H1 (cell line): ENCODE measurements at regions not wholly inside any gene's neighbourhood (a gene's known extent, or its start where the extent isn't known, plus 50 kb on each side); places are given as distances from the start of the nearest gene placed in this dataset.

Source experiments
- CTCF ChIA-PET: fragments of 300-600 bp; sonication (Branson Sonifier 250); formaldehyde crosslinking; loops from one replicate; lab custom pipeline; 2021; ENCODE audit not compliant: partially characterized antibody; lab: Charles Lee
- POLR2A ChIA-PET: fragments of 300-600 bp; sonication (Branson Sonifier 250); formaldehyde crosslinking; loops from one replicate; lab custom pipeline; 2021; ENCODE audit warnings: inconsistent platforms; ENCODE audit not compliant: partially characterized antibody; lab: Charles Lee
- DNase-seq, 2 experiments: peaks; one replicate each; pipeline versions ENCODE4 v3.0.0 to v3.0.0-alpha.2; 2010 to 2022; ENCODE audit warnings: low spot score in 2 of 2, low read depth in 1 of 2, mixed read lengths in 1 of 2
- FAIRE-seq: peaks from 2 replicates; lab custom pipeline; 2011; peaks lifted over from hg19 to GRCh38; lab: Jason Lieb, UNC
- H2AFZ ChIP-seq: 2 replicates; pipeline ENCODE4 v1.8.1; 2012; ENCODE audit warnings: low read length, inconsistent platforms
- H2AK5ac ChIP-seq: 2 replicates; pipeline ENCODE4 v1.6.1; 2013; ENCODE audit warnings: low read depth, low read length
- H2BK120ac ChIP-seq: replicated peaks from 2 replicates; pipeline ENCODE3; 2013; ENCODE audit warnings: low read depth, low read length, inconsistent platforms
- H2BK12ac ChIP-seq: 2 replicates; pipeline ENCODE4 v1.6.1; 2013; ENCODE audit warnings: low read depth, low read length
- H2BK15ac ChIP-seq: 2 replicates; pipeline ENCODE4 v1.6.1; 2013; ENCODE audit warnings: low read length
- H2BK20ac ChIP-seq: 2 replicates; pipeline ENCODE4 v1.6.1; 2013; ENCODE audit warnings: low read length
- H2BK5ac ChIP-seq: 2 replicates; pipeline ENCODE4 v1.6.1; 2013; ENCODE audit warnings: low read depth, low read length
- H3K14ac ChIP-seq: 2 replicates; pipeline ENCODE4 v1.6.1; 2013; ENCODE audit warnings: inconsistent platforms; ENCODE audit not compliant: insufficient read length
- H3K18ac ChIP-seq: 2 replicates; pipeline ENCODE4 v1.6.1; 2013; ENCODE audit warnings: low read length; ENCODE audit errors: extremely low read depth
- H3K23ac ChIP-seq: 2 replicates; pipeline ENCODE4 v1.6.1; 2013; ENCODE audit warnings: inconsistent platforms; ENCODE audit not compliant: insufficient read length
- H3K23me2 ChIP-seq: 2 replicates; pipeline ENCODE4 v1.6.1; 2013; ENCODE audit warnings: low read depth, low read length
- H3K27ac ChIP-seq: 2 replicates; pipeline ENCODE4 v1.6.1; 2011; ENCODE audit warnings: low read depth, low read length, inconsistent platforms
- H3K27me3 ChIP-seq, 4 experiments: replicated peaks in 1 of 4; 1 replicate in 1 of 4; 2 replicates in 3 of 4; pipeline versions ENCODE4 v1.6.1 to v1.8.1; 2011 to 2013; ENCODE audit warnings: low read length in 3 of 4, mild to moderate bottlenecking in 3 of 4, inconsistent platforms in 2 of 4, mixed read lengths in 2 of 4, moderate library complexity in 1 of 4; ENCODE audit not compliant: control insufficient read depth in 3 of 4, insufficient read depth in 3 of 4; ENCODE audit errors: extremely low read depth in 1 of 4
- H3K36me3 ChIP-seq, 4 experiments: 2 replicates each; pipeline versions ENCODE4 v1.6.1 to v1.8.1; 2011 to 2013; ENCODE audit warnings: mild to moderate bottlenecking in 4 of 4, low read length in 3 of 4, moderate library complexity in 2 of 4, control low read depth in 1 of 4, inconsistent platforms in 1 of 4; ENCODE audit not compliant: insufficient read depth in 4 of 4, control insufficient read depth in 2 of 4
- H3K4ac ChIP-seq: replicated peaks from 2 replicates; pipeline ENCODE3; 2013; ENCODE audit warnings: low read length, low read depth, mixed read lengths, inconsistent platforms; ENCODE audit not compliant: insufficient read length
- H3K4me1 ChIP-seq, 4 experiments: replicated peaks in 1 of 4; 1 replicate in 1 of 4; 2 replicates in 3 of 4; pipeline versions ENCODE4 v1.6.1 to v1.8.1; 2011 to 2013; ENCODE audit warnings: low read length in 3 of 4, inconsistent platforms in 2 of 4, mixed read lengths in 1 of 4; ENCODE audit not compliant: insufficient read depth in 4 of 4, control insufficient read depth in 3 of 4
- H3K4me2 ChIP-seq, 2 experiments: 2 replicates each; pipeline versions ENCODE4 v1.6.1 to v1.8.1; 2011 to 2013; ENCODE audit warnings: low read depth in 2 of 2, low read length in 2 of 2, control low read depth in 1 of 2, inconsistent platforms in 1 of 2, mild to moderate bottlenecking in 1 of 2; ENCODE audit not compliant: insufficient read depth in 1 of 2
- H3K4me3 ChIP-seq, 4 experiments: fragments of 200-600, 300-600 bp in 1 of 4; sonication (generic), shearing (Covaris generic), sonication (Bioruptor Twin) in 1 of 4; 2 replicates each; pipeline versions ENCODE4 v1.5.1 to v1.8.1; 2011 to 2016; ENCODE audit warnings: low read length in 4 of 4, low read depth in 3 of 4, control low read depth in 2 of 4, inconsistent platforms in 2 of 4, mild to moderate bottlenecking in 2 of 4, mixed read lengths in 1 of 4, moderate library complexity in 1 of 4; ENCODE audit not compliant: insufficient read depth in 2 of 4; ENCODE audit errors: extremely low read depth in 1 of 4
- H3K56ac ChIP-seq: replicated peaks from 2 replicates; pipeline ENCODE3; 2013; ENCODE audit warnings: low read depth, mild to moderate bottlenecking, mixed read lengths, low read length, inconsistent platforms; ENCODE audit not compliant: insufficient read length
- H3K79me1 ChIP-seq: 2 replicates; pipeline ENCODE4 v1.6.1; 2013; ENCODE audit warnings: low read depth, low read length, control low read depth
- H3K79me2 ChIP-seq, 2 experiments: 2 replicates each; pipeline versions ENCODE4 v1.6.1 to v1.8.1; 2012 to 2013; ENCODE audit warnings: low read length in 2 of 2, mild to moderate bottlenecking in 2 of 2, inconsistent platforms in 1 of 2; ENCODE audit not compliant: insufficient read depth in 2 of 2, control insufficient read depth in 1 of 2
- H3K9ac ChIP-seq, 4 experiments: replicated peaks in 1 of 4; 1 replicate in 1 of 4; 2 replicates in 3 of 4; pipeline versions ENCODE4 v1.6.1 to v1.8.1; 2011 to 2013; ENCODE audit warnings: low read depth in 3 of 4, low read length in 3 of 4, control low read depth in 2 of 4, mild to moderate bottlenecking in 2 of 4, moderate library complexity in 2 of 4, inconsistent platforms in 1 of 4; ENCODE audit errors: extremely low read depth in 1 of 4
- H3K9me3 ChIP-seq, 2 experiments: 2 replicates each; pipeline versions ENCODE4 v1.6.1 to v1.8.1; 2012 to 2013; ENCODE audit warnings: mild to moderate bottlenecking in 2 of 2, moderate library complexity in 2 of 2, control low read depth in 1 of 2, inconsistent platforms in 1 of 2, low read depth in 1 of 2, low read length in 1 of 2, mixed read lengths in 1 of 2; ENCODE audit not compliant: insufficient read depth in 2 of 2
- H4K20me1 ChIP-seq, 2 experiments: replicated peaks in 1 of 2; 2 replicates each; pipeline versions ENCODE3 to v1.8.1; 2011 to 2013; ENCODE audit warnings: inconsistent platforms in 2 of 2, low read length in 2 of 2, mild to moderate bottlenecking in 1 of 2; ENCODE audit not compliant: insufficient read depth in 2 of 2, control insufficient read depth in 1 of 2
- H4K5ac ChIP-seq: 2 replicates; pipeline ENCODE4 v1.6.1; 2013; ENCODE audit warnings: low read length, low read depth, mixed read lengths, inconsistent platforms; ENCODE audit not compliant: insufficient read length
- H4K8ac ChIP-seq: 2 replicates; pipeline ENCODE4 v1.8.0; 2013; ENCODE audit warnings: mild to moderate bottlenecking, moderate library complexity, low read length, inconsistent platforms; ENCODE audit not compliant: insufficient read depth; ENCODE audit errors: extremely low read depth
- H4K91ac ChIP-seq: replicated peaks from 2 replicates; pipeline ENCODE3; 2013; ENCODE audit warnings: low read length, mixed read lengths, inconsistent platforms; ENCODE audit not compliant: insufficient read length
- BCL11A ChIP-seq, 2 experiments: IDR thresholded peaks; one replicate each; pipeline ENCODE4 v1.6.1; 2011; ENCODE audit warnings: low read depth in 2 of 2, low read length in 2 of 2, mild to moderate bottlenecking in 2 of 2
- CHD1 ChIP-seq: IDR thresholded peaks from 2 replicates; pipeline ENCODE4 v1.6.1; 2012; ENCODE audit warnings: low read depth, low read length, improper control_type of control experiment
- EZH2 ChIP-seq: fragments of 200-600 bp; sonication (generic); IDR thresholded peaks from 2 replicates; pipeline ENCODE4 v1.7.1; 2012; ENCODE audit warnings: low read depth, mild to moderate bottlenecking, moderate library complexity, low read length, inconsistent platforms; ENCODE audit not compliant: severe bottlenecking
- HDAC6 ChIP-seq: IDR thresholded peaks from one replicate; pipeline ENCODE4 v1.7.1; 2012; ENCODE audit warnings: low read depth, mild to moderate bottlenecking, inconsistent platforms, low read length, moderate library complexity
- JUN ChIP-seq: IDR thresholded peaks from 2 replicates; pipeline ENCODE4 v1.6.1; 2011; ENCODE audit warnings: low read depth, mild to moderate bottlenecking, improper control_type of control experiment, low read length
- KDM4A ChIP-seq: IDR thresholded peaks from one replicate; pipeline ENCODE4 v1.7.1; 2012; ENCODE audit warnings: low read depth, mild to moderate bottlenecking, moderate library complexity, low read length, inconsistent platforms; ENCODE audit not compliant: severe bottlenecking
- KDM5A ChIP-seq: fragments of 200-600 bp; IDR thresholded peaks from 2 replicates; pipeline ENCODE4 v1.7.1; 2012; ENCODE audit warnings: mild to moderate bottlenecking, low read length, inconsistent platforms, mixed read lengths
- PHF8 ChIP-seq: fragments of 200-600 bp; sonication (generic); conservative IDR thresholded peaks from 2 replicates; pipeline ENCODE4 v1.7.1; 2012; ENCODE audit warnings: low read depth, mild to moderate bottlenecking, inconsistent platforms, low read length, moderate library complexity
- RFX5 ChIP-seq: IDR thresholded peaks from 2 replicates; pipeline ENCODE4 v1.6.1; 2011; ENCODE audit warnings: low read depth, low read length, improper control_type of control experiment, borderline replicate concordance
- RXRA ChIP-seq: IDR thresholded peaks from 2 replicates; pipeline ENCODE4 v1.6.1; 2011; ENCODE audit warnings: low read depth, mild to moderate bottlenecking, low read length, moderate library complexity; ENCODE audit not compliant: insufficient read depth
- SIX5 ChIP-seq: IDR thresholded peaks from 2 replicates; pipeline ENCODE4 v1.6.1; 2011; ENCODE audit warnings: mild to moderate bottlenecking, low read depth, low read length
- SP2 ChIP-seq: IDR thresholded peaks from 2 replicates; pipeline ENCODE4 v1.6.1; 2012; ENCODE audit warnings: mild to moderate bottlenecking, low read length, inconsistent platforms
- SRF ChIP-seq: IDR thresholded peaks from 2 replicates; pipeline ENCODE4 v1.6.1; 2011; ENCODE audit warnings: mild to moderate bottlenecking, low read depth, low read length, moderate library complexity
- SUZ12 ChIP-seq: fragments of 200-600 bp; sonication (generic); IDR thresholded peaks from 2 replicates; pipeline ENCODE4 v1.6.1; 2012; ENCODE audit warnings: mild to moderate bottlenecking, inconsistent platforms, low read length, moderate library complexity, mixed read lengths
- TEAD4 ChIP-seq: IDR thresholded peaks from 2 replicates; pipeline ENCODE4 v1.6.1; 2012; ENCODE audit warnings: low read depth, low read length, inconsistent platforms, mixed read lengths
- YY1 ChIP-seq: IDR thresholded peaks from 2 replicates; pipeline ENCODE4 v1.6.1; 2011; ENCODE audit warnings: low read depth, mild to moderate bottlenecking, low read length
- WGBS, 2 experiments: shearing (Covaris generic) in 1 of 2; methylation state at CpG; one replicate each; pipeline versions ENCODE4 v1.1.6 to v1.1.7; 2013 to 2015; ENCODE audit warnings: low lambda C conversion rate in 2 of 2, mixed read lengths in 2 of 2, inconsistent platforms in 1 of 2, low coverage in 1 of 2, missing lambda C conversion rate in 1 of 2; ENCODE audit not compliant: insufficient replicate concordance in 2 of 2, insufficient coverage in 1 of 2, insufficient read length in 1 of 2; ENCODE audit errors: extremely low coverage in 1 of 2, missing lambda C conversion rate in 1 of 2; 5-methylcytosine and 5-hydroxymethylcytosine counted together

DNA sequence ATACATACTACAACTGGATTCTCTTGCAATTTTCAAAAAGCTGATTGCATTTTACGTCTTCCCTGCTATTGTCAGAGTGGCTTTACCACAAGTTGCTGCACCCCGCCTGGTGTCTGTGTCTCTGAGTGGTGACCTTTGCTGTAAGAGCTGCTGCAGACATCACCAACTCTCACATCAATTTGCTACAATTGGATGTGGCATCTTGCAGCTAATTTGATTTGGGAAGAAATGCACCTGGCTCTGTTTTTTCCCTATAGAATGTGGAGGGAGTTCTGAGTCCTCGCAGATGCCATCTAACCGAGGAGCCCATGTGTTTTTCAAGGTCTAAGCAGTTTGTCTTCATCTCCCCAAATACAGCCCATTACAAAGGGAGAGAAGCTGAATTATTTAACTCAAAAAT is 73.8 kb upstream of the PHOX2B start:
- Histone ChIP-seq H3K4me1 (no peaks in the 10 kb centered on the region), H3K23me2 (no peaks in the 10 kb centered on the region), H2BK15ac (no peak overlapping the region), H3K27ac (no peak overlapping the region), H4K20me1 (no peaks in the 10 kb centered on the region), H3K4ac (no peak overlapping the region), H3K9ac (peak overlapping the region in 1 of 4 experiments; percentile 5; a peak in 1 of 7 replicates), H3K14ac (no peak overlapping the region), H3K4me2 (no peak overlapping the region), H2BK20ac (no peak overlapping the region), H3K4me3 (no peak overlapping the region), H3K23ac (no peak overlapping the region), H2BK120ac (no peak overlapping the region), H3K9me3 (peaks cover 0 to 3% of the 10 kb centered on the region in 2 experiments; a peak in 1 of 4 replicates), H2AFZ (no peak overlapping the region), H2BK12ac (no peak overlapping the region), H3K18ac (no peak overlapping the region), H3K36me3 (no peaks in the 10 kb centered on the region), H2BK5ac (no peak overlapping the region), H4K8ac (no peak overlapping the region), H3K27me3 (peaks cover 0 to 1% (median 0%) of the 10 kb centered on the region in 4 experiments; a peak in 2 of 7 replicates), H2AK5ac (no peak overlapping the region), H3K79me1 (no peaks in the 10 kb centered on the region), H3K56ac (no peak overlapping the region), H4K5ac (no peak overlapping the region), H4K91ac (no peak overlapping the region), H3K79me2 (no peaks in the 10 kb centered on the region)
- FAIRE-seq (no peak), DNase-seq (no peak)
- CTCF ChIA-PET = interaction anchor here (1.1 to 1.2 kb wide), 2 partner anchors 8 to 20 kb away, joined by 4 read pairs; no protein-coding TSS in a partner anchor
- no peak for TF ChIP-seq SRF
- no peak for TF ChIP-seq JUN
- TF ChIP-seq SIX5 = no peak
- TF ChIP-seq BCL11A (IDR thresholded peaks at IDR 0.05; ENCODE audit: low read depth in 2 of 2, low read length in 2 of 2) = no peak
- TF ChIP-seq SUZ12 = no peak
- TF ChIP-seq CHD1 = no peak
- no peak for TF ChIP-seq YY1
- no peak for TF ChIP-seq KDM4A
- no peak for TF ChIP-seq PHF8
- no peak for TF ChIP-seq EZH2
- no peak for TF ChIP-seq SP2
- TF ChIP-seq RFX5 = no peak
- no peak for TF ChIP-seq HDAC6
- no peak for TF ChIP-seq TEAD4
- no peak for TF ChIP-seq KDM5A
- TF ChIP-seq RXRA = no peak
- POLR2A ChIA-PET = no interaction called here
- 85% methylated on average over 4 of the region's 4 CpGs; no CpG with 5 or more reads in 1 of the 2 experiments for WGBS, 2 experiments
